ENCODE measurements at regions not wholly inside any gene's neighbourhood (a gene's known extent, or its start where the extent isn't known, plus 50 kb on each side); places are given as distances from the start of the nearest gene placed in this dataset.
"Not testable (repeated sequence)": the region's sequence is repeated elsewhere in the genome, so short reads cannot be mapped to it uniquely, and the experiment has no call there.

GRCh38 chr6:90365565-90366219 is 69.0 kb upstream of the BACH2 start:
- Histone ChIP-seq H3K9me3 (ENCODE audit: control insufficient read depth in 3 of 3, low read length in 3 of 3) (no peaks in the 10 kb centered on the region), H3K4me1 (ENCODE audit: control insufficient read depth in 3 of 3, insufficient read depth in 3 of 3, low read length in 3 of 3) (peaks cover 5 to 9% (median 7%) of the 10 kb centered on the region in 3 donors), H3K27ac (ENCODE audit: low read depth, low read length) (no peak overlapping the region), H3K27me3 (ENCODE audit: control insufficient read depth in 3 of 3, insufficient read depth in 3 of 3, low read length in 3 of 3) (no peaks in the 10 kb centered on the region), H3K36me3 (ENCODE audit: control insufficient read depth in 3 of 3, insufficient read depth in 3 of 3, low read length in 3 of 3) (no peaks in the 10 kb centered on the region), H3K4me3 (ENCODE audit: low read length in 3 of 3) (no peak overlapping the region), H3K9ac (ENCODE audit: low read depth in 1 of 3, low read length in 3 of 3) (no peak overlapping the region)

- Histone ChIP-seq H3K4me1 (ENCODE audit: control insufficient read depth in 3 of 3, insufficient read depth in 3 of 3, low read length in 3 of 3) (peaks cover 5 to 9% (median 7%) of the 10 kb centered on the region in 3 donors), H3K9ac (ENCODE audit: low read depth in 1 of 3, low read length in 3 of 3) (no peak overlapping the region), H3K27me3 (ENCODE audit: control insufficient read depth in 3 of 3, insufficient read depth in 3 of 3, low read length in 3 of 3) (no peaks in the 10 kb centered on the region), H3K9me3 (ENCODE audit: control insufficient read depth in 3 of 3, low read length in 3 of 3) (no peaks in the 10 kb centered on the region), H3K4me3 (ENCODE audit: low read length in 3 of 3) (no peak overlapping the region), H3K27ac (ENCODE audit: low read depth, low read length) (no peak overlapping the region), H3K36me3 (ENCODE audit: control insufficient read depth in 3 of 3, insufficient read depth in 3 of 3, low read length in 3 of 3) (no peaks in the 10 kb centered on the region)
Measured at GRCh38 chr6:90365002-90365401, 68.4 kb upstream of the BACH2 start.

GRCh38 chr6:90364286-90364685 is 67.6 kb upstream of the BACH2 start:
- H3K27ac ChIP-seq (ENCODE audit: low read depth, low read length): no peak overlapping the region
- H3K9ac ChIP-seq (ENCODE audit: low read depth in 1 of 3, low read length in 3 of 3): no peak overlapping the region
- H3K4me1 ChIP-seq (ENCODE audit: control insufficient read depth in 3 of 3, insufficient read depth in 3 of 3, low read length in 3 of 3): peaks cover 0 to 5% (median 5%) of the 10 kb centered on the region in 3 donors
- no peaks in the 10 kb centered on the region for H3K9me3 ChIP-seq (ENCODE audit: control insufficient read depth in 3 of 3, low read length in 3 of 3)
- H3K36me3 ChIP-seq (ENCODE audit: control insufficient read depth in 3 of 3, insufficient read depth in 3 of 3, low read length in 3 of 3): no peaks in the 10 kb centered on the region
- no peak overlapping the region for H3K4me3 ChIP-seq (ENCODE audit: low read length in 3 of 3)
- no peaks in the 10 kb centered on the region for H3K27me3 ChIP-seq (ENCODE audit: control insufficient read depth in 3 of 3, insufficient read depth in 3 of 3, low read length in 3 of 3)

GRCh38 chr6:90362318-90362717 is 65.7 kb upstream of the BACH2 start:
- Histone ChIP-seq H3K9me3 (ENCODE audit: control insufficient read depth in 3 of 3, low read length in 3 of 3) (no peaks in the 10 kb centered on the region), H3K4me1 (ENCODE audit: control insufficient read depth in 3 of 3, insufficient read depth in 3 of 3, low read length in 3 of 3) (no peaks in the 10 kb centered on the region), H3K27ac (ENCODE audit: low read depth, low read length) (no peak overlapping the region), H3K36me3 (ENCODE audit: control insufficient read depth in 3 of 3, insufficient read depth in 3 of 3, low read length in 3 of 3) (no peaks in the 10 kb centered on the region), H3K27me3 (ENCODE audit: control insufficient read depth in 3 of 3, insufficient read depth in 3 of 3, low read length in 3 of 3) (no peaks in the 10 kb centered on the region), H3K4me3 (ENCODE audit: low read length in 3 of 3) (no peak overlapping the region), H3K9ac (ENCODE audit: low read depth in 1 of 3, low read length in 3 of 3) (no peak overlapping the region)

GRCh38 chr6:90361174-90361573 is 64.5 kb upstream of the BACH2 start:
- Histone ChIP-seq H3K9ac (ENCODE audit: low read depth in 1 of 3, low read length in 3 of 3) (no peak overlapping the region), H3K27ac (ENCODE audit: low read depth, low read length) (no peak overlapping the region), H3K4me1 (ENCODE audit: control insufficient read depth in 3 of 3, insufficient read depth in 3 of 3, low read length in 3 of 3) (no peaks in the 10 kb centered on the region), H3K4me3 (ENCODE audit: low read length in 3 of 3) (no peak overlapping the region), H3K36me3 (ENCODE audit: control insufficient read depth in 3 of 3, insufficient read depth in 3 of 3, low read length in 3 of 3) (no peaks in the 10 kb centered on the region), H3K9me3 (ENCODE audit: control insufficient read depth in 3 of 3, low read length in 3 of 3) (no peaks in the 10 kb centered on the region), H3K27me3 (ENCODE audit: control insufficient read depth in 3 of 3, insufficient read depth in 3 of 3, low read length in 3 of 3) (no peaks in the 10 kb centered on the region)

GRCh38 chr6:90358036-90358770 is 61.6 kb upstream of the BACH2 start:
- H3K36me3 ChIP-seq (ENCODE audit: control insufficient read depth in 3 of 3, insufficient read depth in 3 of 3, low read length in 3 of 3); H3K4me1 ChIP-seq (ENCODE audit: control insufficient read depth in 3 of 3, insufficient read depth in 3 of 3, low read length in 3 of 3); H3K4me3 ChIP-seq (ENCODE audit: low read length in 3 of 3); H3K27ac ChIP-seq (ENCODE audit: low read depth, low read length); H3K9me3 ChIP-seq (ENCODE audit: control insufficient read depth in 3 of 3, low read length in 3 of 3); H3K9ac ChIP-seq (ENCODE audit: low read depth in 1 of 3, low read length in 3 of 3); H3K27me3 ChIP-seq (ENCODE audit: control insufficient read depth in 3 of 3, insufficient read depth in 3 of 3, low read length in 3 of 3): not testable (repeated sequence)

GRCh38 chr6:90356012-90356421 is 59.4 kb upstream of the BACH2 start:
- Histone ChIP-seq H3K9me3 (ENCODE audit: control insufficient read depth in 3 of 3, low read length in 3 of 3) (no peaks in the 10 kb centered on the region), H3K9ac (ENCODE audit: low read depth in 1 of 3, low read length in 3 of 3) (no peak overlapping the region), H3K27ac (ENCODE audit: low read depth, low read length) (no peak overlapping the region), H3K4me1 (ENCODE audit: control insufficient read depth in 3 of 3, insufficient read depth in 3 of 3, low read length in 3 of 3) (no peaks in the 10 kb centered on the region), H3K36me3 (ENCODE audit: control insufficient read depth in 3 of 3, insufficient read depth in 3 of 3, low read length in 3 of 3) (no peaks in the 10 kb centered on the region), H3K4me3 (ENCODE audit: low read length in 3 of 3) (no peak overlapping the region), H3K27me3 (ENCODE audit: control insufficient read depth in 3 of 3, insufficient read depth in 3 of 3, low read length in 3 of 3) (no peaks in the 10 kb centered on the region)

GRCh38 chr6:90354961-90355360 is 58.3 kb upstream of the BACH2 start:
- H3K9me3 ChIP-seq (ENCODE audit: control insufficient read depth in 3 of 3, low read length in 3 of 3): no peaks in the 10 kb centered on the region
- H3K9ac ChIP-seq (ENCODE audit: low read depth in 1 of 3, low read length in 3 of 3): no peak overlapping the region
- no peak overlapping the region for H3K27ac ChIP-seq (ENCODE audit: low read depth, low read length)
- H3K4me3 ChIP-seq (ENCODE audit: low read length in 3 of 3): no peak overlapping the region
- no peaks in the 10 kb centered on the region for H3K4me1 ChIP-seq (ENCODE audit: control insufficient read depth in 3 of 3, insufficient read depth in 3 of 3, low read length in 3 of 3)
- no peaks in the 10 kb centered on the region for H3K36me3 ChIP-seq (ENCODE audit: control insufficient read depth in 3 of 3, insufficient read depth in 3 of 3, low read length in 3 of 3)
- H3K27me3 ChIP-seq (ENCODE audit: control insufficient read depth in 3 of 3, insufficient read depth in 3 of 3, low read length in 3 of 3): no peaks in the 10 kb centered on the region

GRCh38 chr6:90351696-90352095 is 55.1 kb upstream of the BACH2 start:
- Histone ChIP-seq H3K27me3 (ENCODE audit: control insufficient read depth in 3 of 3, insufficient read depth in 3 of 3, low read length in 3 of 3) (peaks cover 0 to 1% (median 0%) of the 10 kb centered on the region in 3 donors), H3K27ac (ENCODE audit: low read depth, low read length) (no peak overlapping the region), H3K9me3 (ENCODE audit: control insufficient read depth in 3 of 3, low read length in 3 of 3) (no peaks in the 10 kb centered on the region), H3K4me3 (ENCODE audit: low read length in 3 of 3) (no peak overlapping the region), H3K9ac (ENCODE audit: low read depth in 1 of 3, low read length in 3 of 3) (no peak overlapping the region), H3K36me3 (ENCODE audit: control insufficient read depth in 3 of 3, insufficient read depth in 3 of 3, low read length in 3 of 3) (no peaks in the 10 kb centered on the region), H3K4me1 (ENCODE audit: control insufficient read depth in 3 of 3, insufficient read depth in 3 of 3, low read length in 3 of 3) (no peaks in the 10 kb centered on the region)

GRCh38 chr6:90350689-90351554 is 54.3 kb upstream of the BACH2 start:
- Histone ChIP-seq H3K9ac (ENCODE audit: low read depth in 1 of 3, low read length in 3 of 3) (no peak overlapping the region), H3K4me3 (ENCODE audit: low read length in 3 of 3) (no peak overlapping the region), H3K27me3 (ENCODE audit: control insufficient read depth in 3 of 3, insufficient read depth in 3 of 3, low read length in 3 of 3) (peaks cover 0 to 4% (median 0%) of the 10 kb centered on the region in 3 donors), H3K27ac (ENCODE audit: low read depth, low read length) (no peak overlapping the region), H3K9me3 (ENCODE audit: control insufficient read depth in 3 of 3, low read length in 3 of 3) (no peaks in the 10 kb centered on the region), H3K4me1 (ENCODE audit: control insufficient read depth in 3 of 3, insufficient read depth in 3 of 3, low read length in 3 of 3) (no peaks in the 10 kb centered on the region), H3K36me3 (ENCODE audit: control insufficient read depth in 3 of 3, insufficient read depth in 3 of 3, low read length in 3 of 3) (no peaks in the 10 kb centered on the region)
